H1 (cell line): ENCODE measurements at regions not wholly inside any gene's neighbourhood (a gene's known extent, or its start where the extent isn't known, plus 50 kb on each side); places are given as distances from the start of the nearest gene placed in this dataset.

Experiments
- CTCF ChIA-PET: fragments of 300-600 bp; sonication (Branson Sonifier 250); formaldehyde crosslinking; loops from one replicate; lab custom pipeline; 2021; ENCODE audit not compliant: partially characterized antibody; lab: Charles Lee
- POLR2A ChIA-PET: fragments of 300-600 bp; sonication (Branson Sonifier 250); formaldehyde crosslinking; loops from one replicate; lab custom pipeline; 2021; ENCODE audit warnings: inconsistent platforms; ENCODE audit not compliant: partially characterized antibody; lab: Charles Lee
- DNase-seq, 2 experiments: peaks; one replicate each; pipeline versions ENCODE4 v3.0.0 to v3.0.0-alpha.2; 2010 to 2022; ENCODE audit warnings: low spot score in 2 of 2, low read depth in 1 of 2, mixed read lengths in 1 of 2
- FAIRE-seq: peaks from 2 replicates; lab custom pipeline; 2011; peaks lifted over from hg19 to GRCh38; lab: Jason Lieb, UNC
- H2AFZ ChIP-seq: 2 replicates; pipeline ENCODE4 v1.8.1; 2012; ENCODE audit warnings: low read length, inconsistent platforms
- H2AK5ac ChIP-seq: 2 replicates; pipeline ENCODE4 v1.6.1; 2013; ENCODE audit warnings: low read depth, low read length
- H2BK120ac ChIP-seq: replicated peaks from 2 replicates; pipeline ENCODE3; 2013; ENCODE audit warnings: low read depth, low read length, inconsistent platforms
- H2BK12ac ChIP-seq: 2 replicates; pipeline ENCODE4 v1.6.1; 2013; ENCODE audit warnings: low read depth, low read length
- H2BK15ac ChIP-seq: 2 replicates; pipeline ENCODE4 v1.6.1; 2013; ENCODE audit warnings: low read length
- H2BK20ac ChIP-seq: 2 replicates; pipeline ENCODE4 v1.6.1; 2013; ENCODE audit warnings: low read length
- H2BK5ac ChIP-seq: 2 replicates; pipeline ENCODE4 v1.6.1; 2013; ENCODE audit warnings: low read depth, low read length
- H3K14ac ChIP-seq: 2 replicates; pipeline ENCODE4 v1.6.1; 2013; ENCODE audit warnings: inconsistent platforms; ENCODE audit not compliant: insufficient read length
- H3K18ac ChIP-seq: 2 replicates; pipeline ENCODE4 v1.6.1; 2013; ENCODE audit warnings: low read length; ENCODE audit errors: extremely low read depth
- H3K23ac ChIP-seq: 2 replicates; pipeline ENCODE4 v1.6.1; 2013; ENCODE audit warnings: inconsistent platforms; ENCODE audit not compliant: insufficient read length
- H3K23me2 ChIP-seq: 2 replicates; pipeline ENCODE4 v1.6.1; 2013; ENCODE audit warnings: low read depth, low read length
- H3K27ac ChIP-seq: 2 replicates; pipeline ENCODE4 v1.6.1; 2011; ENCODE audit warnings: low read depth, low read length, inconsistent platforms
- H3K27me3 ChIP-seq, 4 experiments: replicated peaks in 1 of 4; 1 replicate in 1 of 4; 2 replicates in 3 of 4; pipeline versions ENCODE4 v1.6.1 to v1.8.1; 2011 to 2013; ENCODE audit warnings: low read length in 3 of 4, mild to moderate bottlenecking in 3 of 4, inconsistent platforms in 2 of 4, mixed read lengths in 2 of 4, moderate library complexity in 1 of 4; ENCODE audit not compliant: control insufficient read depth in 3 of 4, insufficient read depth in 3 of 4; ENCODE audit errors: extremely low read depth in 1 of 4
- H3K36me3 ChIP-seq, 4 experiments: 2 replicates each; pipeline versions ENCODE4 v1.6.1 to v1.8.1; 2011 to 2013; ENCODE audit warnings: mild to moderate bottlenecking in 4 of 4, low read length in 3 of 4, moderate library complexity in 2 of 4, control low read depth in 1 of 4, inconsistent platforms in 1 of 4; ENCODE audit not compliant: insufficient read depth in 4 of 4, control insufficient read depth in 2 of 4
- H3K4ac ChIP-seq: replicated peaks from 2 replicates; pipeline ENCODE3; 2013; ENCODE audit warnings: low read length, low read depth, mixed read lengths, inconsistent platforms; ENCODE audit not compliant: insufficient read length
- H3K4me1 ChIP-seq, 4 experiments: replicated peaks in 1 of 4; 1 replicate in 1 of 4; 2 replicates in 3 of 4; pipeline versions ENCODE4 v1.6.1 to v1.8.1; 2011 to 2013; ENCODE audit warnings: low read length in 3 of 4, inconsistent platforms in 2 of 4, mixed read lengths in 1 of 4; ENCODE audit not compliant: insufficient read depth in 4 of 4, control insufficient read depth in 3 of 4
- H3K4me2 ChIP-seq, 2 experiments: 2 replicates each; pipeline versions ENCODE4 v1.6.1 to v1.8.1; 2011 to 2013; ENCODE audit warnings: low read depth in 2 of 2, low read length in 2 of 2, control low read depth in 1 of 2, inconsistent platforms in 1 of 2, mild to moderate bottlenecking in 1 of 2; ENCODE audit not compliant: insufficient read depth in 1 of 2
- H3K4me3 ChIP-seq, 4 experiments: fragments of 200-600, 300-600 bp in 1 of 4; sonication (generic), shearing (Covaris generic), sonication (Bioruptor Twin) in 1 of 4; 2 replicates each; pipeline versions ENCODE4 v1.5.1 to v1.8.1; 2011 to 2016; ENCODE audit warnings: low read length in 4 of 4, low read depth in 3 of 4, control low read depth in 2 of 4, inconsistent platforms in 2 of 4, mild to moderate bottlenecking in 2 of 4, mixed read lengths in 1 of 4, moderate library complexity in 1 of 4; ENCODE audit not compliant: insufficient read depth in 2 of 4; ENCODE audit errors: extremely low read depth in 1 of 4
- H3K56ac ChIP-seq: replicated peaks from 2 replicates; pipeline ENCODE3; 2013; ENCODE audit warnings: low read depth, mild to moderate bottlenecking, mixed read lengths, low read length, inconsistent platforms; ENCODE audit not compliant: insufficient read length
- H3K79me1 ChIP-seq: 2 replicates; pipeline ENCODE4 v1.6.1; 2013; ENCODE audit warnings: low read depth, low read length, control low read depth
- H3K79me2 ChIP-seq, 2 experiments: 2 replicates each; pipeline versions ENCODE4 v1.6.1 to v1.8.1; 2012 to 2013; ENCODE audit warnings: low read length in 2 of 2, mild to moderate bottlenecking in 2 of 2, inconsistent platforms in 1 of 2; ENCODE audit not compliant: insufficient read depth in 2 of 2, control insufficient read depth in 1 of 2
- H3K9ac ChIP-seq, 4 experiments: replicated peaks in 1 of 4; 1 replicate in 1 of 4; 2 replicates in 3 of 4; pipeline versions ENCODE4 v1.6.1 to v1.8.1; 2011 to 2013; ENCODE audit warnings: low read depth in 3 of 4, low read length in 3 of 4, control low read depth in 2 of 4, mild to moderate bottlenecking in 2 of 4, moderate library complexity in 2 of 4, inconsistent platforms in 1 of 4; ENCODE audit errors: extremely low read depth in 1 of 4
- H3K9me3 ChIP-seq, 2 experiments: 2 replicates each; pipeline versions ENCODE4 v1.6.1 to v1.8.1; 2012 to 2013; ENCODE audit warnings: mild to moderate bottlenecking in 2 of 2, moderate library complexity in 2 of 2, control low read depth in 1 of 2, inconsistent platforms in 1 of 2, low read depth in 1 of 2, low read length in 1 of 2, mixed read lengths in 1 of 2; ENCODE audit not compliant: insufficient read depth in 2 of 2
- H4K20me1 ChIP-seq, 2 experiments: replicated peaks in 1 of 2; 2 replicates each; pipeline versions ENCODE3 to v1.8.1; 2011 to 2013; ENCODE audit warnings: inconsistent platforms in 2 of 2, low read length in 2 of 2, mild to moderate bottlenecking in 1 of 2; ENCODE audit not compliant: insufficient read depth in 2 of 2, control insufficient read depth in 1 of 2
- H4K5ac ChIP-seq: 2 replicates; pipeline ENCODE4 v1.6.1; 2013; ENCODE audit warnings: low read length, low read depth, mixed read lengths, inconsistent platforms; ENCODE audit not compliant: insufficient read length
- H4K8ac ChIP-seq: 2 replicates; pipeline ENCODE4 v1.8.0; 2013; ENCODE audit warnings: mild to moderate bottlenecking, moderate library complexity, low read length, inconsistent platforms; ENCODE audit not compliant: insufficient read depth; ENCODE audit errors: extremely low read depth
- H4K91ac ChIP-seq: replicated peaks from 2 replicates; pipeline ENCODE3; 2013; ENCODE audit warnings: low read length, mixed read lengths, inconsistent platforms; ENCODE audit not compliant: insufficient read length
- CHD1 ChIP-seq: IDR thresholded peaks from 2 replicates; pipeline ENCODE4 v1.6.1; 2012; ENCODE audit warnings: low read depth, low read length, improper control_type of control experiment
- FOSL1 ChIP-seq: IDR thresholded peaks from 2 replicates; pipeline ENCODE4 v1.6.1; 2011; ENCODE audit warnings: mild to moderate bottlenecking, low read depth, low read length, moderate library complexity; ENCODE audit not compliant: insufficient read depth
- GTF2F1 ChIP-seq: IDR thresholded peaks from 2 replicates; pipeline ENCODE4 v1.6.1; 2012; ENCODE audit warnings: low read depth, low read length, improper control_type of control experiment, borderline replicate concordance
- HDAC2 ChIP-seq, 2 experiments: fragments of 300-600 bp in 1 of 2; sonication (generic) in 1 of 2; IDR thresholded peaks; 2 replicates each; pipeline ENCODE4 v1.6.1; 2011 to 2012; ENCODE audit warnings: low read depth in 2 of 2, low read length in 2 of 2, mild to moderate bottlenecking in 2 of 2, moderate library complexity in 2 of 2, borderline replicate concordance in 1 of 2, inconsistent platforms in 1 of 2
- NANOG ChIP-seq: IDR thresholded peaks from 2 replicates; pipeline ENCODE4 v1.6.1; 2011; ENCODE audit warnings: low read length, low read depth, mild to moderate bottlenecking, inconsistent platforms; ENCODE audit not compliant: insufficient read depth, poor library complexity, severe bottlenecking
- PHF8 ChIP-seq: fragments of 200-600 bp; sonication (generic); conservative IDR thresholded peaks from 2 replicates; pipeline ENCODE4 v1.7.1; 2012; ENCODE audit warnings: low read depth, mild to moderate bottlenecking, inconsistent platforms, low read length, moderate library complexity
- RXRA ChIP-seq: IDR thresholded peaks from 2 replicates; pipeline ENCODE4 v1.6.1; 2011; ENCODE audit warnings: low read depth, mild to moderate bottlenecking, low read length, moderate library complexity; ENCODE audit not compliant: insufficient read depth
- SIX5 ChIP-seq: IDR thresholded peaks from 2 replicates; pipeline ENCODE4 v1.6.1; 2011; ENCODE audit warnings: mild to moderate bottlenecking, low read depth, low read length
- SP4 ChIP-seq: IDR thresholded peaks from 2 replicates; pipeline ENCODE4 v1.6.1; 2012; ENCODE audit warnings: low read length, inconsistent platforms
- TEAD4 ChIP-seq: IDR thresholded peaks from 2 replicates; pipeline ENCODE4 v1.6.1; 2012; ENCODE audit warnings: low read depth, low read length, inconsistent platforms, mixed read lengths
- WGBS, 2 experiments: shearing (Covaris generic) in 1 of 2; methylation state at CpG; one replicate each; pipeline versions ENCODE4 v1.1.6 to v1.1.7; 2013 to 2015; ENCODE audit warnings: low lambda C conversion rate in 2 of 2, mixed read lengths in 2 of 2, inconsistent platforms in 1 of 2, low coverage in 1 of 2, missing lambda C conversion rate in 1 of 2; ENCODE audit not compliant: insufficient replicate concordance in 2 of 2, insufficient coverage in 1 of 2, insufficient read length in 1 of 2; ENCODE audit errors: extremely low coverage in 1 of 2, missing lambda C conversion rate in 1 of 2; 5-methylcytosine and 5-hydroxymethylcytosine counted together
- TF ChIP-seq, protein P1 (sequence below): IDR thresholded peaks from 2 replicates; pipeline ENCODE4 v1.6.1; 2012; ENCODE audit warnings: low read length, inconsistent platforms
- TF ChIP-seq, protein P2 (sequence below): IDR thresholded peaks from 2 replicates; pipeline ENCODE4 v1.6.1; 2011; ENCODE audit warnings: low read length, improper control_type of control experiment

DNA sequence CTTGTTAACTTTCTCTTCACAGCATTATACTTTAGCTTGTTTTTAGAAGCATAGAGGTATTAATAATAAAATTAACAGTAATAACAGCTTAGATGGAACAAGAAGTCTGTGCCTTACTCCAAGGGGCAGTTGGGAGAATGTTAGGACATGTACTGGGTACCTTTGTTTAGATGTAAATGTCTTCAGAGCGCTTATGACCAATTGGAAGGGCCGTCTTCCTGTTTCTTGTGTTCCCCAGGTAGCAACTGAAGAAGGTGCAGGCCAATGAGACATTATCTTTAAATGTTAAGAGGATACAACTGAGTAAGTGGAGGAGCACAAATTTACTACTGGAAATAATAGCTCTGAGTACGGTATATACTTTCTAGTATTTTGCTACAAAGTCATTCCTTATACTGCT, 180.9 kb upstream of the SYT1 start:
- Histone ChIP-seq H2BK12ac (no peak overlapping the region), H3K18ac (no peak overlapping the region), H2BK5ac (no peak overlapping the region), H4K20me1 (no peaks in the 10 kb centered on the region), H3K23ac (no peak overlapping the region), H3K9me3 (no peaks in the 10 kb centered on the region), H3K27ac (no peak overlapping the region), H2AK5ac (no peak overlapping the region), H3K23me2 (no peaks in the 10 kb centered on the region), H3K14ac (no peak overlapping the region), H3K9ac (no peak overlapping the region), H4K91ac (no peak overlapping the region), H3K27me3 (no peaks in the 10 kb centered on the region), H2BK120ac (no peak overlapping the region), H3K4me2 (no peak overlapping the region), H4K5ac (no peak overlapping the region), H3K79me2 (no peaks in the 10 kb centered on the region), H3K79me1 (no peaks in the 10 kb centered on the region), H2BK15ac (no peak overlapping the region), H2BK20ac (no peak overlapping the region), H3K36me3 (no peaks in the 10 kb centered on the region), H4K8ac (no peak overlapping the region), H3K56ac (no peak overlapping the region), H2AFZ (peak overlapping the region; percentile 20; the same call in 1 of the 2 replicates), H3K4me1 (no peaks in the 10 kb centered on the region), H3K4ac (no peak overlapping the region), H3K4me3 (no peak overlapping the region)
- 92% methylated on average over 3 of the region's 3 CpGs; no CpG with 5 or more reads in 1 of the 2 experiments for WGBS, 2 experiments
- DNase-seq (no peak), FAIRE-seq (no peak)
- CTCF ChIA-PET: no interaction called here
- POLR2A ChIA-PET: no interaction called here
- TF ChIP-seq RXRA (no peak), SIX5 (no peak), CHD1 (no peak), GTF2F1 (no peak), PHF8 (no peak), NANOG (no peak), HDAC2 (IDR thresholded peaks at IDR 0.05; ENCODE audit: borderline replicate concordance in 1 of 2, low read depth in 2 of 2, low read length in 2 of 2) (no peak), TEAD4 (no peak), SP4 (no peak), FOSL1 (no peak)
- TF ChIP-seq, protein P1, sequence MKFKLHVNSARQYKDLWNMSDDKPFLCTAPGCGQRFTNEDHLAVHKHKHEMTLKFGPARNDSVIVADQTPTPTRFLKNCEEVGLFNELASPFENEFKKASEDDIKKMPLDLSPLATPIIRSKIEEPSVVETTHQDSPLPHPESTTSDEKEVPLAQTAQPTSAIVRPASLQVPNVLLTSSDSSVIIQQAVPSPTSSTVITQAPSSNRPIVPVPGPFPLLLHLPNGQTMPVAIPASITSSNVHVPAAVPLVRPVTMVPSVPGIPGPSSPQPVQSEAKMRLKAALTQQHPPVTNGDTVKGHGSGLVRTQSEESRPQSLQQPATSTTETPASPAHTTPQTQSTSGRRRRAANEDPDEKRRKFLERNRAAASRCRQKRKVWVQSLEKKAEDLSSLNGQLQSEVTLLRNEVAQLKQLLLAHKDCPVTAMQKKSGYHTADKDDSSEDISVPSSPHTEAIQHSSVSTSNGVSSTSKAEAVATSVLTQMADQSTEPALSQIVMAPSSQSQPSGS: no peak
- TF ChIP-seq, protein P2, sequence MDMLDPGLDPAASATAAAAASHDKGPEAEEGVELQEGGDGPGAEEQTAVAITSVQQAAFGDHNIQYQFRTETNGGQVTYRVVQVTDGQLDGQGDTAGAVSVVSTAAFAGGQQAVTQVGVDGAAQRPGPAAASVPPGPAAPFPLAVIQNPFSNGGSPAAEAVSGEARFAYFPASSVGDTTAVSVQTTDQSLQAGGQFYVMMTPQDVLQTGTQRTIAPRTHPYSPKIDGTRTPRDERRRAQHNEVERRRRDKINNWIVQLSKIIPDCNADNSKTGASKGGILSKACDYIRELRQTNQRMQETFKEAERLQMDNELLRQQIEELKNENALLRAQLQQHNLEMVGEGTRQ: no peak
